ENCODE measurements at regions not wholly inside any gene's neighbourhood (a gene's known extent, or its start where the extent isn't known, plus 50 kb on each side); places are given as distances from the start of the nearest gene placed in this dataset.

DNA sequence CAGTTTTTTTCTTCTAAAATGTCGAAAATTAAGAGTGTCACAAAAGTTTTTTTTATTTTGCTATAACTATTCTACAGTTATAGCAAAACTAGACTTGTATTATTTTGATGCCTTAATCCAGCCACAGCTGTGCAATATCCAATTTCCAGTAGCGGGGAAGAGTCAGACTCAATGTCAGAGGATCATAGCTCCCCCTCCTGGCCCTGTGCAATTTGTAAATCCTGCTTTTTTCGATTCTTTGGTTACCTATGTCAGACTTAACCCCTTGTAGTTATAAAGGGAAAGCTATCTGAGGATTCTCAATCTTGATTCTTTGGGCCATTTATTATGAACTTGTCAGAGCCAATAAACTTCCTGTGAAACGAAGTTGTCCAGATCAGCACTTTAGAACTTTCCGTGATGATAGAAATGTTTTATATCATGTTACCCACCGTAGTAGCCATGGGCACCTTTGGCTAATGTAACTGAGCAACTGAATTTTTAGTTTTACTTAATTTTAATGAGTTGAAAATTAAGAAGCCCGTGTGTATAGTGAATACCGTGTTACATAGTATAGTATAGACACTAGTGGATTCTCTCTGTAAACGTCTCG lies 87.7 kb upstream of the PRKCQ start:
- DNase-seq, result no peak

DNA sequence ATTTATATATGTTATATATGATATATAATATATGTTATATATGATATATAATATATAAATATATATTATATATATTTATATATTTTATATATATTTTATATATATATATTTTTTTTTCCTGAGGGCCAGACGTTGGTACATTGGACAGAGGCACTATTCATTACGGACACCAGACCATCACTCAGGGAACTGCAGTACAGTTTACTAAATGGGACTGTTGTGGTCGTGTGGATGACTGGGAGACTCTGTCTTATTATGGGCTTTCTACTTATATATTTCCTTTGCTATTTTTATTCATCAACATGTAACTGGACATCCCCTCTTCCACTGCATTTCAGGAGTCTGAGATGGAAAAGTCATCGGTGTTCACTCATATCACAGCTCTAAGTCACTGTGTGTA lies 87.1 kb upstream of the PRKCQ start:
- DNase-seq, result no peak

DNA sequence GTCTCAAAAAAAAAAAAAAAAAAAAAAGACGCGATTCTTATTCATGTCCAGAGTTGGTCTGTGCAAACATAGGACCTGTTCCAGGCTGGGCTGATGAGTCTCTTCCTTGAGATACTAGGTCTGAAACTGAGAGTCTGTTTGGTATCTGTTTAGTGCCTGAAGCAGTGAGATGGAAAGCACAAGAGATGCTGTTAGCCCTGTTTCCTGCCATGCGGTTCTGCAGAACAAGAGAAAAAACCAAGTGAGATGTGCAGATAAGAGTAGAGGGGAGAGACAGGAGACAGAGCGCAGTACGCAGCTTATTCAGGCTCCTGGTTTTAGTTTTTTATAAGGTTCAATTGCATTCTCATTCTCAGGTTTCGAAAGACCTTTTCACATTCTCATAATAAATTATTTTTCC lies 85.8 kb upstream of the PRKCQ start:
- DNase-seq, result no peak

DNA sequence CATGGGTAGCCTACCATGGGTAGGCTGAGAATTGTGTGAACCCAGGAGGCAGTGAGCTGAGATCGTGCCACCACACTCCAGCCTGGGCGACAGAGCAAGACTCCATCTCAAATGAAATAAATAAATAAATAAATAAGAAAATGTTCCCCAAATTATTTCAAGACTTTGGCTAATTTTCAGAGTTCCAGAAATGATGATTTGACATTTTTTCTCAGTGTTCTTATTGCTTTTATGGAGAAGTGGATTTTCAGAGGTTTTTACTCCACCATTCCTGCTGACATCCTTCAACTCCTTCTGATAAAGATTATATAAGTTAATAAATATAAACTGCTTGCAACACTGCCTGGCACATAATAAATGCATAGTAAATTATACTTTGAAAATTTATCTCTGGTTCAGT lies 80.4 kb upstream of the PRKCQ start:
- no peak for DNase-seq

DNA sequence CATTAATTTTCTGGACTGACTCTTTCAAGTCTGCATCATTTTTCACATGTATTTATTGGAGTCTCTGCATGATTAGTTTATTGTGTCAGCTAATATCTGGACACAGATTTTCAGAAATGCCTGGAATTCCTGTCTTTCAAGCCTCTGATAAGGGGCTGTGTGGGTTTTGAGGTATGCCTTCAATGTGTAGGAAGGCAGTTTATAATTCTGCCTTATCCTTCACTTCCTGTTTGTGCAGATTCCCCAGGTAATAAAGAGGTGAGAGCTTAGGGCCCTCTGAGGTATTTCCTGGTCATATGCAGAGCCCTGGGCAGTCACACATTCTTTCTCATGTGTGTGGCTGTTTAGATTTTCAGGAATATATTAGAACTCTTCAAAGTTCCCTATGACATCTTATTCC lies 79.4 kb upstream of the PRKCQ start:
- no peak for DNase-seq

DNA sequence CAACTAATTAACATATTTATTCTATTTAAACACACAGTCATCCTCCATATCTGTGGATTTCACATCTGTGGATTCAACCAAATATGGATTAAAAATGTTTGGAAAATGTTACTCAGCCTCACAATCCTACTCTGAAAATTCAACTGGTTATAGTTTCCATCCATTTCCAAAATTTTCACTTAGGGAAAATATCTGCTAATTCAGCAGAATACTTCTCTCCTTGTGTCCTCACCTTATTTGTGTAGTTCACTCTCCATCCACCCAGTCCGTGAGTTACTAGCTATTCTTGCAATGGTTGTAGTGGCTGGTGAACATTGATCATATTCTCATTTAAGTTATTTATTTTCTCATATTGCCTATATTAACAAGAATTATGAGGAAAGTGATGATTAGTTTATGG lies 77.6 kb upstream of the PRKCQ start:
- DNase-seq, result no peak

DNA sequence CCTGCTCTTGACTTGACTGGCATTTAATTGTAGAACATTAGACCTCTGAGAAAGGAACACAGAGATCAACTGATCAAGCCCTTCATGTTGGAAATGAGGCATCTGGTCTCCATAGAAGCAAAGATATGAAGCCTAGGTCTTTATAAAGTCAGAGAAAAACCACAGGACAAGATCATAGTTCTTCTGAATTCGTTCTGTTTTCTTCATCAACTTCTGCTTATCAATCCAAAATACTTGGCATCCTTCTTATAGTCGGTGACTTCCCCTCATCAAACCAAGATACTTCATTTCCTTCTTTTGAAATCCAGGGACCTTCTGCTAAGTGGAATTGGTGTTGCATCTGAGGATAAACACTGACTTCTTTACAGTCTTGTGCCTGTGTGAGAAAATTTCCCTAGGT lies 77.1 kb upstream of the PRKCQ start:
- no peak for DNase-seq

DNA sequence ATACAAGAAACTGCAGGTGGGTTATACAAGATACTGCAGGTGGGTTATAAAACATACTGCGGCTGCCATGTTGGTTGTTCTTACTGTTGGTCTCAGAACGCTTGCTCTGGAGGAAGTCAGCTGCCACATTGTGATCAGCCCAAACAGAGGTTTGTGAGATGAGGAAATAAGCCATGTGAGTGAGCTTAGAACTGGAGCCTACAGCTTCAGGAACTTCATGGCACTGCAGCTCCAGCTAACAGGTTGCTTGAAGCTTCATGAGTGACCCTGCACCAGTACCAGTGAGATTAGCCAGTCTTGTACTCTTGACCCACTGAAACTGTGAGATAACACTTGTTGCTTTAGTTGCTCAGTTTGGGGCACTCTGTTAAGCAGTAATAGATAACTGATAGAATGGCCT lies 74.5 kb upstream of the PRKCQ start:
- DNase-seq, result no peak

DNA sequence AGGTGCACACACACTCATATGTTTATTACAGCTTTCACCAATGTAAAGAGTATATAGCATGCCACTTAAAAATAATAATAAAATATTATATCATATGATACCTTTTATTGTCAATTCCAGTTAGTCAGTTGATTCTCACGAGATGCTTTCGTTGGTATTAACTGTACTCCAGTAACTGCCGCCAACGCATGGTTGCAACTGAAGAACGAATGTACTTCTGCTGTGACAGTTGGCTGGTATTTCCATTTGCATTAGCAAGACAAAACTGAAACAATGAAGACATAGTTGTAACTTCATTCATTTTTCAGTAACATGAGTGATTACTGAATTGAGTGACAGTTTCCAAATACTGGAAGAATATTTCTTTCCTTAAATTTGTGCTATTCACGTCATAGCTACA lies 70.5 kb upstream of the PRKCQ start:
- DNase-seq, result no peak

DNA sequence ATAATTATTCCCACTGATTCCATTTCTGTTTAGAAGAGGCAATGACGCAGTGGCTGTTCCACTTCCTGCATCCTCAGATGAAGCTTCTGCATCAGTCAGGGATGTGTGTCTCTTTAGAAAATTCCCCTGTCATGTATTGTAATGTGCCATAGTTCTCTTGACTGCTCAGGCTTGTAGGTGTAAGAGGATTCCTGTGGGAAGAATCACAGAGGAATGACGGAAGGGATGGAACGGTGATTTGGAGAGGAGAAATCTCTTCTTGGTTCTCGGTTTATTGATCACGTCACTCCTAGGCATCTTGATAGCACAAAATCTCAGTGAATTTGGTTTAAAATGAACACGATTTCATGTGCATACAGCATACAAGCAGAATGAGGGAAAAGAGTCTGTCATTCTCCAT lies 69.8 kb upstream of the PRKCQ start:
- DNase-seq, result no peak

DNA sequence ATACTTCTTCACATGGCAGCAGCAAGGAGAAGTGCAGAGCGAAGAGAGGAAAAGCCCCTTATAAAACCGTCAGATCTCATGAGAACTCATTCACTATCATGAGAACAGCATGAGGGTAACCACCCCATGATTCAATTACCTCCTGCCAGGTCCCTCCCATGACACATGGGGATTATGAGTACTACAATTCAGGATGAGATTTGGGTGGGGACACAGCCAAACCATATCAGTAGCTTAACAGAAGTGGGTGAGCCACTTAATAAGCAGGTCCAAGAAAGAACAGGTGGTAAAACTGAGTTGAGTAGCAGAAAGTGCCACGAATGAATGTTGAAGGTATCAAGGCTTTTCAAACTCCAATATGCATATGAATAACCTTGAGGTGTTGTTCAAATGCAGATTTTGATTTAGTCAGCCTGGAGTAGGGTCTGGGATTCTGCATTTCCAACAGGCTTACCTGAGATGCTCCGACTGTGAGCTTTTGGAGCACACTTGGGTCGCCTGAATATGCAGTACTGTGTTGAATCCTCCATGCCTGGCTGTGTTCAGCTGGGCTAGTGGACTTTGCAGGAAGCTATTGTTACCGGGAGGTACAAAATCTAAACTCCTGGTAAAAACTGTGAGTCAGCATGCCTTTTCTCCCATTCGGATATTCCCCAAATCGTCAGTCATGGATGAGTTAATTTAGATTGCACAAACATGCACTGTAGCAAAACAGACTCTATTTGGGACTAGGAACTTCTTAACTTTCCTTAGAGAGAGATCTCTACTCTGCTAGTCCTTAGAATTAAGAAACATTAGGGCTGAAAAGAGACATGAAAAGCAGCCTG lies 69.0 kb upstream of the PRKCQ start:
- no peak for DNase-seq

DNA sequence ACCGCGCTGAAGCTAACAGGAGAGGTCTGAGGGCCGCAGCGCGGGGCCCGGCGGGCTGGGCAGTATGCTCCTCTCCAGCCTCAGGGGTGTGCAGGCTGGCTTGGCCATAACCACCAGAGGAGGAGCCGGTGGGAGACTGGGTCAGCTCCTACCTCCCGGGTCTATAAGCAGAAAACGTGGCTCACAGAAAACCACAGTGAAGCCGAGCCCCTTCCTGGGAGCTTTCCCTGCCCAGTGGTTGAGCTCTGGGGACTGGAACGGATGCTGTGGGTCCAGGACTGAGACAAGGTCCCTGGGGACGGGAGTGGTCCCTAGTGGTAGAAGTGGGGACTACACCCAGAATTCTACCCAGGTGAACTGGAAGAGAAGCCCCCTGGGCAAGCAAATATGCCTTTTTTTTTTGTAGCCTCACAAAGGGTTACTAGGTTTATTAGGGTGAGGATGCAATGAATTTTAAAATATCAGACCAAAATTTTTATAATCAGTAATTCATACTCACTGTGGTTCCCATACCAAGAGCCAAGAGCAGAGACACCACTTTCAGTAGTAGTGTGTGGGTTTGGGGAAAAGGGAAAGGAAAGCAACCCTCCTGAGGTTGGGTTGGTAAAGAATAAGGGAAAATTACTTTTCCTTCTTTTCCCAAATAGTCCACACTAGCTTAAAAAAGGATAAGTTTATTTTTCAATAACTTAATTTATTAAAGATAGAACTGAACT lies 67.9 kb upstream of the PRKCQ start:
- no peak for DNase-seq

DNA sequence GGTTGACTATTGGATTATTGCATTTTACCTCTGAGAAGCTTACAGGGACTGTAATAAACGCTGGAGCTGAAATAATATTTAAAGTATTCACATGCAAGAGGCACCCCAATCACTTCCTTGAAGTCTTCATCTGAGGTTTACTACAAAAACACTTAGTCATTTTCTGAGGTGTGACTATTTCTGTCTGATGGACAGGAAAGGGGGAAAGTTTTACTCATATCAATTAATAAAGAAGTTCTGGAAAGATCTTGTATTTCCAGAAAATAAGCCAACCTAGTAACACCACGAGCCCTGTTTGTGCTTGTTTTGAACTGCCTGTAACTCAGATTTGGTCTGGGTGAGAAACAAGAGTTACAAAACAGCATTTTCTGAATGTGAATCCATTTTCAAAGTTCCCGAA lies 63.9 kb upstream of the PRKCQ start:
- DNase-seq, result no peak

DNA sequence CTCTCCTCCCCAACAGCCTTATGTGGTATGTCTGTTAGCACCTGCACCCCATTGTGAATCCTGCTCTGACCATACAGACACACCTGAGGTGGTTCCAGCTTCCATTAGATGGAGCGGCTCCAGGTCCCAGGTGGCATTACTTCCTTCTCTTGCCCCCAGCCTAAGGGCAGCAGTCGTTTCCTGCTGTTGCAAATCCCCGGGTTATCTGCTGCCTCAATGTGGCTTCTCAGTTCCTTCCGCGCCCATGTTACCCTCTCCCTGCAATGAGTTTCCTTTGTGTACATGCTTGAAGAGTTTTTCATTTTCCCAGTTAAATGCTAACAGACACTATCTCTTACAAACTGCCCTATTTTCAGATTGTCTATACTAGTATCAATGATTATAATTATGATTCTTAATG lies 62.8 kb upstream of the PRKCQ start:
- no peak for DNase-seq

DNA sequence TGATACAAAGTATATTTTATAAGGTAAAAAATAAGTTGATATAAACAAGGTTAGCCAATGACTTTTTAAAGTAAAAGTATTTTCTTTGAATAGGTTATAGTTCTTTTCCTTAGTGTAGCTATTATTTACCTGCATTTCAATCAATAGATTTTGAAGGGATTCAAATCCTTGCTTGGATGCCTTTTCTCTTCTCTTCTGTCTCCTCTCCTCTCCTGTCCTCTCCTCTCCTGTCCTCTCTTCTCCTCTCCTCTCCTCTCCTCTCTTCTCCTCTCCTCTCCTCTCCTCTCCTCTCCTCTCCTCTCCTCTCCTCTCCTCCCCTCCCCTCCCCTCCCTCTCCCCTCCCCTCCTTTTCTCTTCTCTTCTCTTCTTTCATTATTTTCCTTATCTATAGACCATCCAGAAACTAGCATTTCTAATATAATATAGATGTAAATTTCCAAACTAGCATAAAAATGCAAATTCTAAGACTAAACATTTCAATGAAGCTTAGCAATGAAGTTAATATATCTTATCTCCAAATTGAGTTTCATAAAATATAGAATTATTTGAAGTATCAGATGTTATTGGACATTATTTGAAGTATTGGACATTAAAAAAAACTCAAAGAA lies 60.5 kb upstream of the PRKCQ start:
- no peak for DNase-seq

DNA sequence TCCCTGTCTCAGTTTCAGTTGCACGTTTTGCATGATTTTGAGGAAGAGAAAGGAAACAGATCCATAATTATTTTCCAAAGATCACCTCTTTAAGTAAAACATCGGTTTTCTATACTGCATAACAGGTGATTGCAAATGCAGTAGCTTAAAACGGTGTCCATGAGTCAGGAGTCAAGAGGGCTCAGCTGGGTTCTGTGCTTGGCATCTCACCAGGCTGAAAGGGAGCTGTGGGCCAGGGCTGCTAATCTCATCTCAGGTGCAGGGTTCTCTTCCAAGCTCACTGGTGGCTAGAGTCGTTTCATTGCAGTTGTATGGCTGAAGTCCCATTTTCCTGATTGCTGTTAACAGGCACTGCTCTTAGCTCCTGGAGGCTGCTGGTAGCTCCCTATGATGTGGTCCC lies 57.0 kb upstream of the PRKCQ start:
- no peak for DNase-seq

DNA sequence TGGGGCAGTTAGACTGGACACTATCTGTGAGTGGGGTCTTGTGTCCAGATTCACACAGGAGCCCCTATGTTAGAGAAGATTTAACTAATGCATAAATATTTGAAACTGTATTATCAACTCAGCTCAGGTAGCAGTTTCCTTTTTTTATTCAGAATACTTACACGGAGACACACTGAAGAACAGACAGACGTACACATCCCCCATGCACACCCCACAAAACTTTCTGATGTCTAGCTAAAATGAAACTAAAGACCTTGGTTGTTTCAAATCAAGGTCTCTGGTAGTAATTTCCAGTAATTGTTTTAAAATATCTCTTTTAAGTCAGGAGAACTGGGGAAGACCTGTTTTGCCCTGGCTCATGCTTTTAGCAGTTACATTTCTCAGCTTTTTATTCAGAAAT lies 55.7 kb upstream of the PRKCQ start:
- no peak for DNase-seq

Measured in NCI-H774 (cell line).